PC-9 (cell line): ENCODE measurements at regions not wholly inside any gene's neighbourhood (a gene's known extent, or its start where the extent isn't known, plus 50 kb on each side); places are given as distances from the start of the nearest gene placed in this dataset.

Experiments used
- BruUV-seq: library from RNA; stranded (reverse); fragments of 400-500 nt; replicated peaks from 2 replicates; lab custom pipeline; 2021; lab: Mats Ljungman, UMichigan
- CTCF ChIA-PET: fragments of 300-600 bp; sonication (Branson Sonifier 250); formaldehyde crosslinking; loops from one replicate; lab custom pipeline; 2022; ENCODE audit warnings: antibody characterized with exemption; lab: Charles Lee
- POLR2A ChIA-PET: fragments of 300-600 bp; sonication (Branson Sonifier 250); formaldehyde crosslinking; loops from one replicate; lab custom pipeline; 2022; ENCODE audit warnings: antibody characterized with exemption; ENCODE audit not compliant: unreplicated experiment; lab: Charles Lee
- DNase-seq, 2 experiments: peaks; one replicate each; pipeline versions ENCODE4 v3.0.0 to v3.0.0-alpha.2; 2015 to 2022; ENCODE audit warnings: mixed read lengths in 1 of 2
- H2AFZ ChIP-seq: fragments of 200-600 bp; sonication (generic); 2 replicates; pipeline ENCODE4 v1.8.1; 2017; ENCODE audit warnings: antibody characterized with exemption
- H3F3A ChIP-seq: fragments of 200-600 bp; sonication (generic); 2 replicates; pipeline ENCODE4 v1.8.1; 2017; ENCODE audit warnings: antibody characterized with exemption, mild to moderate bottlenecking, low read depth; ENCODE audit not compliant: insufficient read depth
- H3K27ac ChIP-seq: fragments of 200-600 bp; sonication (generic); 2 replicates; pipeline ENCODE4 v1.6.1; 2016; ENCODE audit warnings: mixed run types
- H3K27me3 ChIP-seq: fragments of 200-600 bp; sonication (generic); 2 replicates; pipeline ENCODE4 v1.6.1; 2016; ENCODE audit warnings: low read depth, mixed run types; ENCODE audit not compliant: insufficient read depth
- H3K36me3 ChIP-seq: fragments of 200-600 bp; sonication (generic); 2 replicates; pipeline ENCODE4 v1.6.1; 2016; ENCODE audit warnings: low read depth, mixed run types
- H3K4me1 ChIP-seq: fragments of 200-600 bp; sonication (generic); replicated peaks from 2 replicates; pipeline ENCODE4 v1.6.1; 2016; ENCODE audit warnings: mixed run types; ENCODE audit not compliant: insufficient read depth
- H3K4me2 ChIP-seq: fragments of 200-600 bp; sonication (generic); 2 replicates; pipeline ENCODE4 v1.6.1; 2017; ENCODE audit warnings: mixed run types
- H3K4me3 ChIP-seq: fragments of 200-600 bp; sonication (generic); 2 replicates; pipeline ENCODE4 v1.6.1; 2016; ENCODE audit warnings: mixed run types
- H3K79me2 ChIP-seq: fragments of 200-600 bp; sonication (generic); 2 replicates; pipeline ENCODE4 v1.6.1; 2017; ENCODE audit warnings: low read depth, mixed run types
- H3K9me2 ChIP-seq: fragments of 200-600 bp; sonication (generic); 2 replicates; pipeline ENCODE4 v1.8.1; 2017; ENCODE audit warnings: mild to moderate bottlenecking; ENCODE audit not compliant: insufficient read depth
- H3K9me3 ChIP-seq: fragments of 200-600 bp; sonication (generic); 2 replicates; pipeline ENCODE4 v1.8.1; 2016; ENCODE audit warnings: low read depth; ENCODE audit not compliant: insufficient read depth
- H4K20me1 ChIP-seq: fragments of 200-600 bp; sonication (generic); 2 replicates; pipeline ENCODE4 v1.8.1; 2017; ENCODE audit not compliant: insufficient read depth
- CTCF ChIP-seq: fragments of 200-600 bp; sonication (generic); conservative IDR thresholded peaks from 2 replicates; pipeline ENCODE4 v1.6.1; 2017; ENCODE audit warnings: mixed run types, antibody characterized with exemption, mild to moderate bottlenecking, moderate library complexity
- EZH2 ChIP-seq: fragments of 200-600 bp; sonication (generic); IDR thresholded peaks from 2 replicates; pipeline ENCODE4 v1.8.0; 2017; ENCODE audit warnings: antibody characterized with exemption, low read depth
- intact Hi-C: fragments of 100-400 bp; cut with micrococcal nuclease; formaldehyde crosslinking; loops from one replicate; pipeline ENCODE4 v1.10.0; 2022; ENCODE audit not compliant: unreplicated experiment

- BruUV-seq = no TSS peak
- POLR2A ChIA-PET = interaction anchor here (0.7 kb wide), 1 partner anchor 8 kb away, joined by 3 read pairs; no protein-coding TSS in a partner anchor
- H3K4me2 ChIP-seq = no peak overlapping the region
- H3K79me2 ChIP-seq = no peaks in the 10 kb centered on the region
- no peak overlapping the region for H3K27ac ChIP-seq
- CTCF ChIA-PET = no interaction called here
- no peaks in the 10 kb centered on the region for H3F3A ChIP-seq
- H3K9me2 ChIP-seq = no peaks in the 10 kb centered on the region
- no peaks in the 10 kb centered on the region for H3K36me3 ChIP-seq
- no peak overlapping the region for H2AFZ ChIP-seq
- H3K4me3 ChIP-seq = no peak overlapping the region
- H4K20me1 ChIP-seq = no peaks in the 10 kb centered on the region
- H3K4me1 ChIP-seq = no peaks in the 10 kb centered on the region
- H3K9me3 ChIP-seq = no peaks in the 10 kb centered on the region
- intact Hi-C loops = no loop called here
- no peak for TF ChIP-seq EZH2
- no peak for TF ChIP-seq CTCF
- no peak for DNase-seq
- H3K27me3 ChIP-seq = peaks cover 16% of the 10 kb centered on the region
Observed at GRCh38 chr16:5884996-5885395, 787.4 kb upstream of the EEF2KMT start.

DNA sequence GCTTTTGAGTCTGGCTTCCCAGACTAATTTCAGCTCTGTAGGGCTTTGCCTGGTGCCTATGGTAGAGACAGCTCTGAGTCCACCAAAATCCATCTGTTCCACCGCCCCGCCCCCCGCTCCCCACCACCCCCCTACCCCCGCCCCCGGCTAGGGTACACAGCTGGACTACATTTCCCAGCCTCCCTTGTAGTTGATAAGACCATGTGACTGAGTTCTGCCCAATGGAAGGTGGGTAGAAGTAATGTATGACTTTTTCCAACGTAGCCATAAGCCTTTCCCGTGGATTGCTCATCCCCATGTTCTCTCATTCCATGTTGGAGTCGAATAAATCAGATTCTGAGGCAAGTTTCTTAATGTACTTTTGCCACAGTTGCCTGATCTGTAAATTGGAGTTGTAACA is 786.7 kb upstream of the EEF2KMT start:
- Histone ChIP-seq H3F3A (no peaks in the 10 kb centered on the region), H3K79me2 (no peaks in the 10 kb centered on the region), H3K27ac (no peak overlapping the region), H4K20me1 (no peaks in the 10 kb centered on the region), H3K9me2 (no peaks in the 10 kb centered on the region), H3K4me2 (no peak overlapping the region), H3K27me3 (peaks cover 13% of the 10 kb centered on the region; the same call in 1 of the 2 replicates), H3K4me3 (no peak overlapping the region), H3K36me3 (no peaks in the 10 kb centered on the region), H2AFZ (no peak overlapping the region), H3K4me1 (no peaks in the 10 kb centered on the region), H3K9me3 (no peaks in the 10 kb centered on the region)
- DNase-seq = no peak
- intact Hi-C loops = no loop called here
- TF ChIP-seq EZH2 = no peak
- no peak for TF ChIP-seq CTCF
- CTCF ChIA-PET = no interaction called here
- POLR2A ChIA-PET = no interaction called here
- BruUV-seq = no TSS peak

GRCh38 chr16:5882087-5882640 is 784.6 kb upstream of the EEF2KMT start:
- no peak overlapping the region for H3K4me2 ChIP-seq
- H3K36me3 ChIP-seq = no peaks in the 10 kb centered on the region
- ChIA-PET CTCF (no interaction called here), POLR2A (no interaction called here)
- TF ChIP-seq EZH2 (no peak), CTCF (no peak)
- no peaks in the 10 kb centered on the region for H3K4me1 ChIP-seq
- H3K9me2 ChIP-seq = no peaks in the 10 kb centered on the region
- DNase-seq = no peak
- H3F3A ChIP-seq = no peaks in the 10 kb centered on the region
- H2AFZ ChIP-seq = no peak overlapping the region
- no TSS peak for BruUV-seq
- no peak overlapping the region for H3K4me3 ChIP-seq
- no peaks in the 10 kb centered on the region for H4K20me1 ChIP-seq
- intact Hi-C loops = no loop called here
- peaks cover 14% of the 10 kb centered on the region; the same call in 1 of the 2 replicates for H3K27me3 ChIP-seq
- H3K79me2 ChIP-seq = no peaks in the 10 kb centered on the region
- H3K27ac ChIP-seq = no peak overlapping the region
- no peaks in the 10 kb centered on the region for H3K9me3 ChIP-seq
